Naive B cell (primary cell): ENCODE measurements at regions not wholly inside any gene's neighbourhood (a gene's known extent, or its start where the extent isn't known, plus 50 kb on each side); places are given as distances from the start of the nearest gene placed in this dataset.

ENCODE experiments used
- ATAC-seq, 2 donors: fragments of 150-1000 bp; cut with Tn5 transposase; 2 replicates each; pipeline ENCODE4 v1.10.0; 2021; ENCODE audit warnings: low read depth in 2 of 2, mild to moderate bottlenecking in 2 of 2, moderate library complexity in 2 of 2
- DNase-seq: peaks from one replicate; pipeline ENCODE4 v3.0.0; 2022
- H3K27ac Mint-ChIP-seq, 6 donors: one replicate each; pipeline ENCODE4 v1.8.0; 2020 to 2022; ENCODE audit warnings: mild to moderate bottlenecking in 6 of 6, mixed read lengths in 6 of 6, moderate library complexity in 5 of 6, inconsistent platforms in 2 of 6
- H3K27me3 Mint-ChIP-seq, 3 donors: one replicate each; pipeline ENCODE4 v1.8.0; 2021 to 2022; ENCODE audit warnings: mixed read lengths in 3 of 3, mild to moderate bottlenecking in 1 of 3
- H3K36me3 Mint-ChIP-seq, 2 donors: one replicate each; pipeline ENCODE4 v1.8.0; 2020 to 2022; ENCODE audit warnings: mixed read lengths in 2 of 2, inconsistent platforms in 1 of 2, mild to moderate bottlenecking in 1 of 2
- H3K4me1 Mint-ChIP-seq, 3 donors: one replicate each; pipeline ENCODE4 v1.8.0; 2020 to 2022; ENCODE audit warnings: mixed read lengths in 3 of 3, inconsistent platforms in 1 of 3, mild to moderate bottlenecking in 1 of 3, moderate library complexity in 1 of 3
- H3K4me3 Mint-ChIP-seq, 8 donors: one replicate each; pipeline ENCODE4 v1.8.0; 2020 to 2022; ENCODE audit warnings: mild to moderate bottlenecking in 8 of 8, mixed read lengths in 8 of 8, moderate library complexity in 8 of 8, inconsistent platforms in 2 of 8
- H3K9me3 Mint-ChIP-seq, 7 donors: one replicate each; pipeline ENCODE4 v1.8.0; 2020 to 2022; ENCODE audit warnings: mixed read lengths in 7 of 7, mild to moderate bottlenecking in 5 of 7, inconsistent platforms in 2 of 7, moderate library complexity in 1 of 7

GRCh38 chr12:114240288-114240687, 165.7 kb downstream of the TBX5 start:
- ATAC-seq (no peak), DNase-seq (no peak)
- Mint-ChIP-seq H3K27ac (no peak overlapping the region), H3K4me1 (no peaks in the 10 kb centered on the region), H3K27me3 (peaks cover 13 to 18% (median 16%) of the 10 kb centered on the region in 3 donors), H3K9me3 (peaks cover 0 to 27% (median 6%) of the 10 kb centered on the region in 7 donors), H3K4me3 (no peak overlapping the region), H3K36me3 (no peaks in the 10 kb centered on the region)

- Mint-ChIP-seq H3K9me3 (peaks cover 0 to 21% (median 5%) of the 10 kb centered on the region in 7 donors), H3K4me3 (no peak overlapping the region)
- no peak for ATAC-seq
Observed at GRCh38 chr12:114238808-114239207, 167.1 kb downstream of the TBX5 start.

GRCh38 chr12:114237230-114237629, 168.7 kb downstream of the TBX5 start:
- Mint-ChIP-seq H3K36me3 (no peaks in the 10 kb centered on the region), H3K4me1 (no peaks in the 10 kb centered on the region), H3K27me3 (peaks cover 9 to 16% (median 13%) of the 10 kb centered on the region in 3 donors), H3K4me3 (no peak overlapping the region), H3K9me3 (peaks cover 0 to 19% (median 5%) of the 10 kb centered on the region in 7 donors), H3K27ac (no peak overlapping the region)
- DNase-seq: no peak
- no peak for ATAC-seq

More at GRCh38 chr12:114238808-114239207, 167.1 kb downstream of the TBX5 start:
- H3K4me1 Mint-ChIP-seq: no peaks in the 10 kb centered on the region
- no peak overlapping the region for H3K27ac Mint-ChIP-seq
- H3K27me3 Mint-ChIP-seq: peaks cover 9 to 16% (median 13%) of the 10 kb centered on the region in 3 donors
- DNase-seq: no peak
- no peaks in the 10 kb centered on the region for H3K36me3 Mint-ChIP-seq

GRCh38 chr12:114232187-114232586, 173.8 kb downstream of the TBX5 start:
- Mint-ChIP-seq H3K9me3 (peaks cover 0 to 6% (median 0%) of the 10 kb centered on the region in 7 donors), H3K4me1 (no peaks in the 10 kb centered on the region), H3K27me3 (peaks cover 0 to 4% (median 3%) of the 10 kb centered on the region in 3 donors), H3K4me3 (no peak overlapping the region), H3K36me3 (no peaks in the 10 kb centered on the region), H3K27ac (no peak overlapping the region)
- no peak for DNase-seq
- ATAC-seq: no peak

GRCh38 chr12:114229150-114229549, 176.8 kb downstream of the TBX5 start:
- ATAC-seq: no peak

GRCh38 chr12:114226241-114226928, 179.6 kb downstream of the TBX5 start:
- Mint-ChIP-seq H3K27ac (no peak overlapping the region), H3K27me3 (peaks cover 26 to 38% (median 32%) of the 10 kb centered on the region in 3 donors), H3K9me3 (peaks cover 0 to 10% (median 3%) of the 10 kb centered on the region in 7 donors), H3K36me3 (no peaks in the 10 kb centered on the region), H3K4me1 (no peaks in the 10 kb centered on the region), H3K4me3 (no peak overlapping the region)
- DNase-seq (no peak), ATAC-seq (no peak)

More at GRCh38 chr12:114229150-114229549, 176.8 kb downstream of the TBX5 start:
- Mint-ChIP-seq H3K27me3 (peaks cover 10 to 20% (median 15%) of the 10 kb centered on the region in 3 donors), H3K27ac (no peak overlapping the region), H3K9me3 (peaks cover 0 to 6% (median 4%) of the 10 kb centered on the region in 7 donors), H3K4me1 (no peaks in the 10 kb centered on the region), H3K36me3 (no peaks in the 10 kb centered on the region), H3K4me3 (no peak overlapping the region)
- no peak for DNase-seq

GRCh38 chr12:114221957-114222630, 183.8 kb downstream of the TBX5 start:
- Mint-ChIP-seq H3K36me3 (no peaks in the 10 kb centered on the region), H3K27me3 (peaks cover 33% of the 10 kb centered on the region in 3 donors), H3K4me1 (no peaks in the 10 kb centered on the region), H3K27ac (no peak overlapping the region), H3K9me3 (peaks cover 0 to 15% (median 4%) of the 10 kb centered on the region in 7 donors), H3K4me3 (no peak overlapping the region)
- ATAC-seq (no peak), DNase-seq (no peak)

- Mint-ChIP-seq H3K9me3 (peaks cover 0 to 21% (median 4%) of the 10 kb centered on the region in 7 donors), H3K4me1 (no peaks in the 10 kb centered on the region), H3K4me3 (no peak overlapping the region), H3K27ac (no peak overlapping the region), H3K27me3 (peaks cover 32 to 40% (median 35%) of the 10 kb centered on the region in 3 donors), H3K36me3 (no peaks in the 10 kb centered on the region)
- no peak for DNase-seq
- no peak for ATAC-seq
Observed at GRCh38 chr12:114221136-114221833, 184.7 kb downstream of the TBX5 start.

GRCh38 chr12:114220311-114220710, 185.6 kb downstream of the TBX5 start:
- no peak for ATAC-seq
- no peaks in the 10 kb centered on the region for H3K36me3 Mint-ChIP-seq
- peaks cover 27 to 40% (median 37%) of the 10 kb centered on the region in 3 donors for H3K27me3 Mint-ChIP-seq
- no peaks in the 10 kb centered on the region for H3K4me1 Mint-ChIP-seq
- no peak overlapping the region for H3K4me3 Mint-ChIP-seq
- H3K27ac Mint-ChIP-seq: no peak overlapping the region
- peaks cover 0 to 22% (median 4%) of the 10 kb centered on the region in 7 donors for H3K9me3 Mint-ChIP-seq
- no peak for DNase-seq

GRCh38 chr12:114218136-114218535, 187.8 kb downstream of the TBX5 start:
- Mint-ChIP-seq H3K4me3 (no peak overlapping the region), H3K36me3 (no peaks in the 10 kb centered on the region), H3K27me3 (peaks cover 7 to 23% (median 15%) of the 10 kb centered on the region in 3 donors), H3K4me1 (no peaks in the 10 kb centered on the region), H3K9me3 (peaks cover 0 to 23% (median 4%) of the 10 kb centered on the region in 7 donors), H3K27ac (no peak overlapping the region)
- no peak for DNase-seq
- no peak for ATAC-seq

GRCh38 chr12:114215746-114216145, 190.2 kb downstream of the TBX5 start:
- ATAC-seq (no peak), DNase-seq (no peak)
- Mint-ChIP-seq H3K4me1 (no peaks in the 10 kb centered on the region), H3K27me3 (peaks cover 0 to 20% (median 9%) of the 10 kb centered on the region in 3 donors), H3K4me3 (no peak overlapping the region), H3K36me3 (no peaks in the 10 kb centered on the region), H3K27ac (no peak overlapping the region), H3K9me3 (peaks cover 0 to 33% (median 7%) of the 10 kb centered on the region in 7 donors)

- Mint-ChIP-seq H3K36me3 (no peaks in the 10 kb centered on the region), H3K4me3 (no peak overlapping the region)
- no peak for ATAC-seq
Observed at GRCh38 chr12:114213055-114213581, 192.8 kb downstream of the TBX5 start.

GRCh38 chr12:114209861-114210260, 196.1 kb downstream of the TBX5 start:
- Mint-ChIP-seq H3K4me1 (no peaks in the 10 kb centered on the region), H3K27me3 (peaks cover 0 to 15% (median 8%) of the 10 kb centered on the region in 3 donors), H3K36me3 (no peaks in the 10 kb centered on the region), H3K4me3 (no peak overlapping the region), H3K9me3 (peaks cover 0 to 18% (median 3%) of the 10 kb centered on the region in 7 donors), H3K27ac (no peak overlapping the region)
- DNase-seq: no peak
- no peak for ATAC-seq

More at GRCh38 chr12:114213055-114213581, 192.8 kb downstream of the TBX5 start:
- Mint-ChIP-seq H3K9me3 (peaks cover 0 to 27% (median 7%) of the 10 kb centered on the region in 7 donors), H3K27ac (no peak overlapping the region), H3K4me1 (no peaks in the 10 kb centered on the region), H3K27me3 (peaks cover 0 to 24% (median 5%) of the 10 kb centered on the region in 3 donors)
- no peak for DNase-seq
